HEK293 (cell line): ENCODE measurements at regions not wholly inside any gene's neighbourhood (a gene's known extent, or its start where the extent isn't known, plus 50 kb on each side); places are given as distances from the start of the nearest gene placed in this dataset.

Experiments used
- GLI4 ChIP-seq: fragments of 450-650 bp; formaldehyde crosslinking; IDR thresholded peaks from 2 replicates; pipeline ENCODE4 v1.5.1; 2016; ENCODE audit warnings: missing biosample characterization, missing genetic modification characterization
- GLIS2 ChIP-seq: fragments of 450-650 bp; formaldehyde crosslinking; IDR thresholded peaks from 2 replicates; pipeline ENCODE4 v1.5.1; 2016; ENCODE audit warnings: missing biosample characterization, missing genetic modification characterization
- ZNF121 ChIP-seq: fragments of 450-650 bp; formaldehyde crosslinking; IDR thresholded peaks from 2 replicates; pipeline ENCODE4 v1.5.1; 2016; ENCODE audit warnings: missing biosample characterization, missing genetic modification characterization
- ZNF302 ChIP-seq: fragments of 450-650 bp; formaldehyde crosslinking; IDR thresholded peaks from 2 replicates; pipeline ENCODE4 v1.5.1; 2016; ENCODE audit warnings: missing biosample characterization, missing genetic modification characterization, low read depth
- ZNF768 ChIP-seq: fragments of 450-650 bp; formaldehyde crosslinking; IDR thresholded peaks from 2 replicates; pipeline ENCODE4 v1.5.1; 2018; ENCODE audit warnings: missing biosample characterization, mild to moderate bottlenecking, missing genetic modification characterization
- TF ChIP-seq, protein P1 (sequence below): fragments of 450-650 bp; formaldehyde crosslinking; IDR thresholded peaks from 2 replicates; pipeline ENCODE4 v1.5.1; 2016; ENCODE audit warnings: missing biosample characterization, missing genetic modification characterization
- TF ChIP-seq, protein P2 (sequence below): fragments of 450-650 bp; formaldehyde crosslinking; IDR thresholded peaks from 2 replicates; pipeline ENCODE4 v1.5.1; 2016; ENCODE audit warnings: missing biosample characterization, missing genetic modification characterization
- TF ChIP-seq, protein P3 (sequence below): fragments of 450-650 bp; formaldehyde crosslinking; IDR thresholded peaks from 2 replicates; pipeline ENCODE4 v1.5.0; 2017; ENCODE audit warnings: missing biosample characterization, missing genetic modification characterization, borderline replicate concordance
- TF ChIP-seq, protein P4 (sequence below): fragments of 450-650 bp; formaldehyde crosslinking; optimal IDR thresholded peaks from 2 replicates; pipeline ENCODE3; 2016; ENCODE audit warnings: missing biosample characterization, mild to moderate bottlenecking, missing genetic modification characterization

DNA sequence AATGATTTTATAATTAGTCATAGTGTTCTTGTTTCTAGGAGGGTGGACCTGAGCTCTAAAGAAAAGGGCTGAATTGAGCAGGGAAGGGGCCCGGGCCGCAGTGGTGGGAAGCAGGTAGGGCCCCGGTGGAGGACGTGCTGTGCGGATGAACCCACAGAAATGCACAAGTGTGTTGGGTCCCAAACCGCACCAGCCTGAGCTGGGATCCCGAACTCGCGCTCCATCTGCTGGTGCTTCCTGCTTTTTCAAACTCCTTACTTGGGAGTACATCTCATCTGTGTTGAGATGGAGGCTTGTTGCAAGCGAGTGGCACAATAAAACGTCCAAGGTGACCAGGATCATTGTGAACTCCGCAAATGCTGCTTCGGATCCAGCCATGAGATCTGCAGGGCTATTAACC, 244.8 kb upstream of the IGF1R start:
- TF ChIP-seq, protein P1, sequence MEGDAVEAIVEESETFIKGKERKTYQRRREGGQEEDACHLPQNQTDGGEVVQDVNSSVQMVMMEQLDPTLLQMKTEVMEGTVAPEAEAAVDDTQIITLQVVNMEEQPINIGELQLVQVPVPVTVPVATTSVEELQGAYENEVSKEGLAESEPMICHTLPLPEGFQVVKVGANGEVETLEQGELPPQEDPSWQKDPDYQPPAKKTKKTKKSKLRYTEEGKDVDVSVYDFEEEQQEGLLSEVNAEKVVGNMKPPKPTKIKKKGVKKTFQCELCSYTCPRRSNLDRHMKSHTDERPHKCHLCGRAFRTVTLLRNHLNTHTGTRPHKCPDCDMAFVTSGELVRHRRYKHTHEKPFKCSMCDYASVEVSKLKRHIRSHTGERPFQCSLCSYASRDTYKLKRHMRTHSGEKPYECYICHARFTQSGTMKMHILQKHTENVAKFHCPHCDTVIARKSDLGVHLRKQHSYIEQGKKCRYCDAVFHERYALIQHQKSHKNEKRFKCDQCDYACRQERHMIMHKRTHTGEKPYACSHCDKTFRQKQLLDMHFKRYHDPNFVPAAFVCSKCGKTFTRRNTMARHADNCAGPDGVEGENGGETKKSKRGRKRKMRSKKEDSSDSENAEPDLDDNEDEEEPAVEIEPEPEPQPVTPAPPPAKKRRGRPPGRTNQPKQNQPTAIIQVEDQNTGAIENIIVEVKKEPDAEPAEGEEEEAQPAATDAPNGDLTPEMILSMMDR, result no peak
- no peak for TF ChIP-seq ZNF768 (tag by site-specific recombination)
- no peak for TF ChIP-seq GLI4 (tag by site-specific recombination)
- TF ChIP-seq ZNF302 (tag by site-specific recombination), result no peak
- TF ChIP-seq, protein P2, sequence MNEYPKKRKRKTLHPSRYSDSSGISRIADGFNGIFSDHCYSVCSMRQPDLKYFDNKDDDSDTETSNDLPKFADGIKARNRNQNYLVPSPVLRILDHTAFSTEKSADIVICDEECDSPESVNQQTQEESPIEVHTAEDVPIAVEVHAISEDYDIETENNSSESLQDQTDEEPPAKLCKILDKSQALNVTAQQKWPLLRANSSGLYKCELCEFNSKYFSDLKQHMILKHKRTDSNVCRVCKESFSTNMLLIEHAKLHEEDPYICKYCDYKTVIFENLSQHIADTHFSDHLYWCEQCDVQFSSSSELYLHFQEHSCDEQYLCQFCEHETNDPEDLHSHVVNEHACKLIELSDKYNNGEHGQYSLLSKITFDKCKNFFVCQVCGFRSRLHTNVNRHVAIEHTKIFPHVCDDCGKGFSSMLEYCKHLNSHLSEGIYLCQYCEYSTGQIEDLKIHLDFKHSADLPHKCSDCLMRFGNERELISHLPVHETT (tag by site-specific recombination), result no peak
- TF ChIP-seq, protein P3, sequence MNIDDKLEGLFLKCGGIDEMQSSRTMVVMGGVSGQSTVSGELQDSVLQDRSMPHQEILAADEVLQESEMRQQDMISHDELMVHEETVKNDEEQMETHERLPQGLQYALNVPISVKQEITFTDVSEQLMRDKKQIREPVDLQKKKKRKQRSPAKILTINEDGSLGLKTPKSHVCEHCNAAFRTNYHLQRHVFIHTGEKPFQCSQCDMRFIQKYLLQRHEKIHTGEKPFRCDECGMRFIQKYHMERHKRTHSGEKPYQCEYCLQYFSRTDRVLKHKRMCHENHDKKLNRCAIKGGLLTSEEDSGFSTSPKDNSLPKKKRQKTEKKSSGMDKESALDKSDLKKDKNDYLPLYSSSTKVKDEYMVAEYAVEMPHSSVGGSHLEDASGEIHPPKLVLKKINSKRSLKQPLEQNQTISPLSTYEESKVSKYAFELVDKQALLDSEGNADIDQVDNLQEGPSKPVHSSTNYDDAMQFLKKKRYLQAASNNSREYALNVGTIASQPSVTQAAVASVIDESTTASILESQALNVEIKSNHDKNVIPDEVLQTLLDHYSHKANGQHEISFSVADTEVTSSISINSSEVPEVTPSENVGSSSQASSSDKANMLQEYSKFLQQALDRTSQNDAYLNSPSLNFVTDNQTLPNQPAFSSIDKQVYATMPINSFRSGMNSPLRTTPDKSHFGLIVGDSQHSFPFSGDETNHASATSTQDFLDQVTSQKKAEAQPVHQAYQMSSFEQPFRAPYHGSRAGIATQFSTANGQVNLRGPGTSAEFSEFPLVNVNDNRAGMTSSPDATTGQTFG (tag by site-specific recombination), result no peak
- no peak for TF ChIP-seq ZNF121 (tag by site-specific recombination)
- no peak for TF ChIP-seq GLIS2
- TF ChIP-seq, protein P4, sequence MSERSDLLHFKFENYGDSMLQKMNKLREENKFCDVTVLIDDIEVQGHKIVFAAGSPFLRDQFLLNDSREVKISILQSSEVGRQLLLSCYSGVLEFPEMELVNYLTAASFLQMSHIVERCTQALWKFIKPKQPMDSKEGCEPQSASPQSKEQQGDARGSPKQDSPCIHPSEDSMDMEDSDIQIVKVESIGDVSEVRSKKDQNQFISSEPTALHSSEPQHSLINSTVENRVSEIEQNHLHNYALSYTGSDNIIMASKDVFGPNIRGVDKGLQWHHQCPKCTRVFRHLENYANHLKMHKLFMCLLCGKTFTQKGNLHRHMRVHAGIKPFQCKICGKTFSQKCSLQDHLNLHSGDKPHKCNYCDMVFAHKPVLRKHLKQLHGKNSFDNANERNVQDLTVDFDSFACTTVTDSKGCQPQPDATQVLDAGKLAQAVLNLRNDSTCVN (tag by site-specific recombination), result no peak
